SKM-1 treated with dmso at 0.1 percent for 144 hours (cell line): ENCODE measurements at regions not wholly inside any gene's neighbourhood (a gene's known extent, or its start where the extent isn't known, plus 50 kb on each side); places are given as distances from the start of the nearest gene placed in this dataset.
"Not testable (repeated sequence)": the region's sequence is repeated elsewhere in the genome, so short reads cannot be mapped to it uniquely, and the experiment has no call there.

Experiments used
- DNase-seq: peaks from one replicate; lab custom pipeline; 2025; ENCODE audit not compliant: unreplicated experiment; lab: John Stamatoyannopoulos, UW

DNA sequence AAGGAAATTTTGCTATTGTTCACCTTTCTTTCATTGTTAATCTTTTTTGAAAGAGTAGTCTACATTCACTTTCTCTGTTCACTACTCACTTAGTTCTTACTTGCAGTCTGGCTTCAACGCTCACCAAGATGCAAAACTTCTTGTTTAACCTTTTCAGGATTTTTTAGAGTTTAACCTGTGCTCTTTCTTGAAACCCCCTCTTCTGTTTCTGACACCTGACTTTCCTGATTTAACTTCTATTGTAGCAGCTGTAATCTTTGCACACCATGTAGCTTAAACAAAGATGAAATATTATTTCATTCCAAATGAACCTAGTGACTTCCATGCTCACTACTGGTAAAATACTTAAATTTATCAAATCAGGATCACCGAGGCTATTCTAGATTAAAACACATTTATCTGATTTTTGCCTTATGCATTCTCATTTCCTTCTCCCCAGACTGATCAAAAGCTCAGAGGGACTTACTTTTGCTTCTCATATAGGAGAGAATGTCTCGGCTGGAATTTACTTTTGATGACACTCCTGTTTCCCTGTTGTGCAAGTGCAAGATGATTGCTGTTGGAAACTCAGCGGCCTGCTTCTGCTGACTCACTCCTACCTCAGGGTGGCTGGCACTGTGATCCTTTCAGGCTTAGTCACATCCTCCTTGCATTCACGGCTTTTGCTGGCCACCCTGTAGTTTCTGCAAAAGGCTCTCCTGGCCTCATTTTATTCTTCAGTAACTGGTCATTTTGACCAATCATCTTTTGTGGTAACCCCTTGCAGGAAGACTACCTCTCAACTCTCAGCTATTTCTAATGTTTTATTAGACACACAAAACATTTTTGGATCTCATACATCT is 109.3 kb upstream of the IFNE start:
- DNase-seq = peak; percentile 86

GRCh38 chr9:21592063-21592338 is 109.9 kb upstream of the IFNE start:
- DNase-seq = no peak

GRCh38 chr9:21597284-21597683 is 115.2 kb upstream of the IFNE start:
- no peak for DNase-seq

- DNase-seq = no peak
These were observed 116.6 kb upstream of the IFNE start for GRCh38 chr9:21598749-21599148.

DNA sequence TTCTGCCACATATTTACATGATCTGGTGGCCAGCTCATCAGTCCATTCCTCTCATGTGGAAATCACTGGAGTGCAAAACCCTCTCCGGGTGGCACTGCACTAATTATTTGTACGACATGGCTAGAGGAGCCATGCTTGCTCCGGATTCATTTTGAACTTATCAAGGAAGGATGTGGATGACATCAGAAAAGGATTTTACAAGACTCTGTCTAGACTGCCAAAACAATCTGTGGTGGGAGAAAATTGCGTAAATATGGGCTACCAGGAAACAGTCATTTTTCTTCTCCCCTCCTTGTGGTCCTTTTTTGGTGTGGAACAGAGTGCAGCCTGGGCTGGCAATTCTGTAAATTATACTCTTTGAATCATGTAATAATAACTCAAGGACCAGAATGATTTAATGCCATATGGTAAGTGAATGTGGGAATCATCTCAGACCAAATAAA is 123.4 kb upstream of the IFNE start:
- DNase-seq = peak; percentile 11

DNA sequence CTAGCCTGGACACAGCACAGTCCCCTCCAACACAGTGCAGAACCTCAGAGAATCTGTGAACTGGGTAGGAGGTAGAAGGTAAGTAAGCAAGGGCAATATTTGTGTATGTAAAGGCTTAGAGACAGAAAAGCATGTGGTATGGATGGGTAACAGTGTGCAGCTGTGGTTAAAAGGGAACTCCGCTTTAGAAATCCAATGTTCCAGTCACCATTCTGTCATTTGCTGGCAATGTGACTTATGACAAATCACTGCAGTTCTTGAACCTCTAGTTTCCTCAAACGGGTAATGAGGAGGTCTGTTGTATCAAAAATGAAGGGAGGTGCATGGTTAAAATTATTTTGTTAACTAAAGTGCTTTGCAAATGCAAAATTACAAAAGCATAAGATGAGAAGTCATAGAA is 125.5 kb upstream of the IFNE start:
- DNase-seq = no peak

- no peak for DNase-seq
These were observed 126.1 kb upstream of the IFNE start for GRCh38 chr9:21608200-21608599.

DNA sequence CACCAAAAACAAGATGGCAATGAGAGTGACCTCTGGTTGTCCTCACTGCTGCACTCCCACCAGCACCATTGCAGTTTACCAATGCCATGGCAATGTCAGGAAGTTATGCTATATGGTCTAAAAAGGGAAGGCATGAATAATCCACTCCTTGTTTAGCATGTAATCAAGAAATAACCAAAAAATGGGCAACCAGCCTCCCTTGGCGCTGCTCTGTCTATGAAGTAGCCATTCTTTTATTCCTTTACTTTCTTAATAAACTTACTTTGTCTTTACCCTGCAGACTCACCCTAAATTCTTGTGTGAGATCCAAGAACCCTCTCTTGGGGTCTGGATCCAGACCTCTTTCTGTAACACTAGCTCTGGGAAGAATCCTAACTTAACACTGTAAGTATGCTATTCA is 127.4 kb upstream of the IFNE start:
- no peak for DNase-seq

DNA sequence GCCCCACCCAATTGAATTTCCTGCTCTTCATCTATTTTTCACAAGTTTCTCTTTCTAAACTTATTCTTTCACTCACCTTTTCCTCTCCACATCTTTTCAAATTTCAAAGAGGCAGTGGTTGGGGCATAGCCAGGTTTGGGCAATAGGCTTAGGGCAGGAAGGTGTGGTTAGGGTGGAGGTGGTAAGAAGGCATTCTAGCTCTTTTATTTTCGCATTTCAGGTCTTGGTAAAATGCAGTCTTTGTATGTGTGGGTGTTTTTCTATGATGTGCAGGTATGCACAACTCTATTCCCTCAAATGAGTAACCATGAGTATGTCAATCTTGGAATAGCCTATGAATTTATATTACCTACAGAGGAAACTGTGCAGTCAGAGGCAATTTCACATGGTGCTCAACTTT is 129.8 kb upstream of the IFNE start:
- DNase-seq = no peak

DNA sequence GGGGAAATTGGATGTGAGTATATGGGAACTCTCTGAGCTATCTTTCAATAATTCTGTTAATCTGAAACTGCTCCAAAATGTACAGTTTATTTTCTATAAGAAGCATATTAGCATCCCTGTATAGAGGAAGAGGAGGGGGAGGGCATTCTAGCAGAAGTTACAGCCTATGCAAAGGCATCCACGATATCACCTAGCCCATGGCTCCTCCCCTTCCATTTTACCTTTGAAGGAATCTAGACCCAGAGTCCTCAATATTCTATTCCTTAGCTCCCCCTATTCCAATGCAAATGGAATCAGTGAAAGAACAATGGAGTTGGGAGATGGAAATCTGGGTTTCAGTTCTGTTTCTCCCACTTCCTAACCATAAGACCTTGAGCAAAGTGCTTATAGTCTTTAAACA is 132.9 kb upstream of the IFNE start:
- DNase-seq = no peak

- no peak for DNase-seq
These were observed 133.3 kb upstream of the IFNE start for GRCh38 chr9:21615446-21615845.

DNA sequence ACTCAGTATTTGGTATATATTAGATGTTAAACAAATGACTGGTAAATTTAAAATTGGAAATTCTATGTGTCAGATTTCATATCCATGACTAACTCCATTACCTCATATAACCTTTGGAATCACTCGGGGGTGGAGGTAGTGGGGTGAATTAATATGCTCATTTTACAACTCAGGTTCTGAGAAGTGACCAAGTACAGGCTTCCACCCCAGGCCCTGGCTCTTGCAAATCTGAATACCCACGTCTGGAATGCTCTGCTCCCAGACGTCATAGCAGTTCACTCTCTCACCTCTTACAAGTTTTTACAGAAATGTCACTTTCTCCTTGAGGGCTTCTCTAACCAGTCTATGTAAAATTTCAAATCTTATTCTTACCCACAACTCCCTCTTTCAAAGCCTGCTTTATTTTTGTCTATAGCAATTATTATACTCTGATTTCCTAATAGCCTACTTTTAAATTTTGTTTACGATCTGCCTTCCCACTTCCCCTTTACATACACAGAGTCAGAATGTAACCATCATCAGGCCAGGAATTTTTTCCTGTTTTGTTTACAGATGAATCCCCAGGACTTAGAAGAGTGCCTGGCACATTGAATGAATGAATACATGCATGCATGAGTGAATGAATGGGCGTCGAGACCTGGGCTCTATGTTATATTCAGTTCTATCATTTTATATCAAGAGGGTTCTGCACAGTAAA is 134.1 kb upstream of the IFNE start:
- no peak for DNase-seq

- no peak for DNase-seq
These were observed 142.8 kb upstream of the IFNE start for GRCh38 chr9:21624675-21625644.

- no peak for DNase-seq
These were observed 144.4 kb upstream of the IFNE start for GRCh38 chr9:21626493-21626892.

- DNase-seq = not testable (repeated sequence)
These were observed 146.8 kb upstream of the IFNE start for GRCh38 chr9:21628954-21629353.

DNA sequence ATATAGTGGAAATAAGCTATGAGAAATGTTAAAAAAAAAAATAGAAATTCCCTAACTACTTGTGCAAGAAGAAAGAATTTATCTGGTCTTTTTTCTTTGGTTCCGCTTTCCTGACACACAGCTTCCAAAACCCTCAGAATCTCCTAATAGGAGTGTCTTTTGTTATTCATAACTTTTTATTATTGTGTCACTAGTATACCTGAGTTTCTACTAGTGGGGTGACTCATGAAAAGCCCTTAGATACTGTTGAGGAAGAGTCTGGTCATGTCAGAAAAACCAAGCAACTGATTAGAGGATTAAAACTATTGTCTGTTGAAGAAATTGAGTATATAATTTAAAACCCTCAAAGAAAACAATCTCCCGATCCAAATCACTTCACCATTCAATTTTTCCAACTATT is 152.8 kb upstream of the IFNE start:
- no peak for DNase-seq

GRCh38 chr9:21638104-21638503 is 156.0 kb upstream of the IFNE start:
- DNase-seq = no peak

DNA sequence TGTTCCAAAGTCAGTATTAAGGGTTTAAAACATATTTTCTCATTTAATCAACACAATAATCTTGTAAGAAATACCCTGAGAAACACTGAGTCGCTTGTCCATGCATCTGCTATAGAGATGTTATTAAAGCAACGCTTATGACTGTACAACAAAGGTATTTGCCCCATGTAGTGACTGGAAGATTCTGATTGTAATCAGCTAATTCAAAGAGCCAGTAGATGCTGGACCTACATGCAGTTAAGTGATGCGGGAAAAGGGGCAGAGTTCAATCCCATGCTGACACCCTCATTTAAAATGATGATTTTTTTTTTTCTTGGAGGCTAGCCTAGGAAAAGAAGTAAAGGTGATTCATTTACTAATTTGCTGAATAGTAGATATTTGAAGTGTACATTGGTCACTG is 149.3 kb upstream of the MTAP start:
- DNase-seq = no peak

DNA sequence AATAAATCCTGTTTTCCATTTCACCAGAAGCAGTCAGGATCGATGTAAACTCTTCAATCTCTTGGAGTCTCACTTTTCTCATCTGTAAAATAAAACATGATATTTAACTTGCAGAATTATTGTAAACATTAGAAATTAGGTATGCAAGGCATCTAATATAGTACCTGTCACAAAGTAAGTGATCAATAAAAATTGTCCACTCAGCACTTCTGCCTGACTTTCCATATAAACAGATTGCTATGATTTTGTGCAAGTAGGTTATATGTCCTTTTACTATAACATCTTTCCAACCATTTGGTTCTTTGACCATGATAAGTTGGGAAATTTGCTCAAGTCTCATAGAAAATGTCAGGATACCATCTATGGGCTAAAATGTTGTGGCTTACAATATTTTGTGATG is 148.8 kb upstream of the MTAP start:
- DNase-seq = no peak

GRCh38 chr9:21656776-21657674 is 145.4 kb upstream of the MTAP start:
- DNase-seq = no peak
